SU-DHL-6 (cell line): ENCODE measurements at regions not wholly inside any gene's neighbourhood (a gene's known extent, or its start where the extent isn't known, plus 50 kb on each side); places are given as distances from the start of the nearest gene placed in this dataset.

Experiments
- H2AFZ ChIP-seq: fragments of 200-600 bp; sonication (generic); 2 replicates; pipeline ENCODE4 v1.6.1; 2014; ENCODE audit warnings: low read depth, mild to moderate bottlenecking, moderate library complexity, mixed read lengths, antibody characterized with exemption, low read length; ENCODE audit not compliant: severe bottlenecking
- H3F3A ChIP-seq: fragments of 200-600 bp; shearing (Covaris generic); 2 replicates; pipeline ENCODE4 v1.6.0; 2016; ENCODE audit warnings: antibody characterized with exemption, mild to moderate bottlenecking; ENCODE audit not compliant: insufficient read depth
- H3K27ac ChIP-seq: fragments of 200-600 bp; sonication (generic); 2 replicates; pipeline ENCODE4 v1.5.1; 2016; ENCODE audit warnings: low read depth, mild to moderate bottlenecking, low read length, moderate library complexity, mixed read lengths
- H3K27me3 ChIP-seq: fragments of 200-600 bp; sonication (generic), shearing (Covaris generic); 2 replicates; pipeline ENCODE4 v1.6.0; 2014; ENCODE audit warnings: mild to moderate bottlenecking, low read length
- H3K36me3 ChIP-seq: fragments of 200-600 bp; sonication (generic); 2 replicates; pipeline ENCODE4 v1.6.1; 2014; ENCODE audit warnings: mild to moderate bottlenecking, low read length, mixed read lengths
- H3K4me2 ChIP-seq: fragments of 300-600, 200-600 bp; shearing (Covaris generic), sonication (generic); 2 replicates; pipeline ENCODE4 v1.6.0; 2014; ENCODE audit warnings: low read length, low read depth, mild to moderate bottlenecking; ENCODE audit not compliant: poor library complexity, severe bottlenecking
- H3K4me3 ChIP-seq: fragments of 200-600 bp; sonication (generic); 2 replicates; pipeline ENCODE4 v1.5.1; 2014; ENCODE audit warnings: antibody characterized with exemption, low read length, mild to moderate bottlenecking, mixed read lengths; ENCODE audit not compliant: insufficient read depth, poor library complexity, severe bottlenecking
- H3K79me2 ChIP-seq: fragments of 200-600 bp; sonication (generic); 2 replicates; pipeline ENCODE4 v1.6.1; 2014; ENCODE audit warnings: mild to moderate bottlenecking, low read length, moderate library complexity; ENCODE audit not compliant: insufficient read depth
- H3K9ac ChIP-seq: fragments of 200-600 bp; sonication (generic); 2 replicates; pipeline ENCODE4 v1.7.0; 2014; ENCODE audit warnings: mild to moderate bottlenecking, low read length
- H3K9me2 ChIP-seq: fragments of 200-600 bp; sonication (generic); replicated peaks from 2 replicates; pipeline ENCODE4 v1.6.1; 2014; ENCODE audit warnings: low read length; ENCODE audit not compliant: insufficient read depth
- H3K9me3 ChIP-seq: fragments of 200-600 bp; sonication (generic); 2 replicates; pipeline ENCODE4 v1.6.1; 2014; ENCODE audit warnings: low read length, mixed read lengths; ENCODE audit not compliant: insufficient read depth
- H4K20me1 ChIP-seq: fragments of 200-600 bp; sonication (generic); 2 replicates; pipeline ENCODE4 v1.6.1; 2014; ENCODE audit warnings: low read depth, mild to moderate bottlenecking, antibody characterized with exemption, low read length, moderate library complexity, mixed read lengths
- EZH2phosphoT487 ChIP-seq: fragments of 200-600 bp; sonication (generic), shearing (Covaris generic); conservative IDR thresholded peaks from 2 replicates; pipeline ENCODE4 v1.6.1; 2018; ENCODE audit warnings: mild to moderate bottlenecking, antibody characterized with exemption, low read length, moderate library complexity, mixed read lengths
- TF ChIP-seq, protein P1 (sequence below): fragments of 200-600 bp; sonication (generic); IDR thresholded peaks from one replicate; pipeline ENCODE4 v1.5.1; 2017; ENCODE audit warnings: antibody characterized with exemption, mild to moderate bottlenecking, low read length, moderate library complexity; ENCODE audit not compliant: insufficient read depth, poor library complexity, severe bottlenecking

GRCh38 chr18:1124495-1124894 lies 219.8 kb downstream of the ADCYAP1 start:
- Histone ChIP-seq H4K20me1 (no peaks in the 10 kb centered on the region), H3K4me2 (no peak overlapping the region), H3K9me2 (no peaks in the 10 kb centered on the region), H3K27ac (no peak overlapping the region), H3K36me3 (no peaks in the 10 kb centered on the region), H2AFZ (no peak overlapping the region), H3F3A (no peaks in the 10 kb centered on the region), H3K27me3 (no peaks in the 10 kb centered on the region), H3K9ac (no peak overlapping the region), H3K9me3 (0 out of 2 replicates have a peak, but pooled peaks cover 3% of the 10 kb centered on the region), H3K79me2 (no peaks in the 10 kb centered on the region), H3K4me3 (no peak overlapping the region)
- TF ChIP-seq, protein P1, sequence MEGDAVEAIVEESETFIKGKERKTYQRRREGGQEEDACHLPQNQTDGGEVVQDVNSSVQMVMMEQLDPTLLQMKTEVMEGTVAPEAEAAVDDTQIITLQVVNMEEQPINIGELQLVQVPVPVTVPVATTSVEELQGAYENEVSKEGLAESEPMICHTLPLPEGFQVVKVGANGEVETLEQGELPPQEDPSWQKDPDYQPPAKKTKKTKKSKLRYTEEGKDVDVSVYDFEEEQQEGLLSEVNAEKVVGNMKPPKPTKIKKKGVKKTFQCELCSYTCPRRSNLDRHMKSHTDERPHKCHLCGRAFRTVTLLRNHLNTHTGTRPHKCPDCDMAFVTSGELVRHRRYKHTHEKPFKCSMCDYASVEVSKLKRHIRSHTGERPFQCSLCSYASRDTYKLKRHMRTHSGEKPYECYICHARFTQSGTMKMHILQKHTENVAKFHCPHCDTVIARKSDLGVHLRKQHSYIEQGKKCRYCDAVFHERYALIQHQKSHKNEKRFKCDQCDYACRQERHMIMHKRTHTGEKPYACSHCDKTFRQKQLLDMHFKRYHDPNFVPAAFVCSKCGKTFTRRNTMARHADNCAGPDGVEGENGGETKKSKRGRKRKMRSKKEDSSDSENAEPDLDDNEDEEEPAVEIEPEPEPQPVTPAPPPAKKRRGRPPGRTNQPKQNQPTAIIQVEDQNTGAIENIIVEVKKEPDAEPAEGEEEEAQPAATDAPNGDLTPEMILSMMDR: no peak
- TF ChIP-seq EZH2phosphoT487: no peak

GRCh38 chr18:1133541-1133940 lies 228.9 kb downstream of the ADCYAP1 start:
- H2AFZ ChIP-seq: no peak overlapping the region
- H3K79me2 ChIP-seq: no peaks in the 10 kb centered on the region
- 0 out of 2 replicates have a peak, but pooled peaks cover 3% of the 10 kb centered on the region for H3K9me3 ChIP-seq
- no peaks in the 10 kb centered on the region for H3K36me3 ChIP-seq
- H3F3A ChIP-seq: no peaks in the 10 kb centered on the region
- no peak overlapping the region for H3K9ac ChIP-seq
- H3K9me2 ChIP-seq: no peaks in the 10 kb centered on the region
- H3K27ac ChIP-seq: no peak overlapping the region
- H3K27me3 ChIP-seq: no peaks in the 10 kb centered on the region
- H3K4me3 ChIP-seq: no peak overlapping the region
- no peak overlapping the region for H3K4me2 ChIP-seq
- no peaks in the 10 kb centered on the region for H4K20me1 ChIP-seq
- TF ChIP-seq, protein P1: no peak

DNA sequence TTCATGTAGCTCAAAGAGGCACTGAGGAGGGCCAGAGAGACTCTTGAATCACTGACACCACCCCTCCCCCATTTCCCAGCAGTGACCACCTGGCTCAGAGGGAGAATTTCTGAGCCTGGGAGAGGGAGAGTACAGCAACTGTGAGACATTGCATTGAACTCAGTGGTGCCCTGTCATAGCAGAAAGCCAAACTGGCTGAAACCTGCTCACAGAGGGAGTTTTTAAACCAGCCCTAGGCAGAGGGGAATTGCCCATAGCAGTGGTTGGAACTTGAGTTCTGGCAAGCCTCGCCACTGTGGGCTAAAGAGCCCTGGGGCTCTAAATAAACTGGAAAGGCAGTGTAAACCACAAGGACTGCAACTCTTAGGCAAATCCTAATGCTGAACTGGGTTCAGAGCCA lies 243.1 kb downstream of the ADCYAP1 start:
- H3K79me2 ChIP-seq: no peaks in the 10 kb centered on the region
- H3K27me3 ChIP-seq: no peaks in the 10 kb centered on the region
- TF ChIP-seq, protein P1: no peak
- no peak for TF ChIP-seq EZH2phosphoT487
- no peak overlapping the region for H3K4me3 ChIP-seq
- no peak overlapping the region for H2AFZ ChIP-seq
- H3F3A ChIP-seq: no peaks in the 10 kb centered on the region
- no peaks in the 10 kb centered on the region for H4K20me1 ChIP-seq
- H3K36me3 ChIP-seq: no peaks in the 10 kb centered on the region
- H3K9ac ChIP-seq: no peak overlapping the region
- H3K4me2 ChIP-seq: no peak overlapping the region
- no peaks in the 10 kb centered on the region for H3K9me2 ChIP-seq
- H3K27ac ChIP-seq: no peak overlapping the region
- H3K9me3 ChIP-seq: no peaks in the 10 kb centered on the region
